IMR-90 (cell line): ENCODE measurements at regions not wholly inside any gene's neighbourhood (a gene's known extent, or its start where the extent isn't known, plus 50 kb on each side); places are given as distances from the start of the nearest gene placed in this dataset.

Source experiments
- ATAC-seq: fragments of 200-7000 bp; cut with Tn5 transposase; 2 replicates; pipeline ENCODE4 v1.9.1; 2020; ENCODE audit warnings: low read depth, mild to moderate bottlenecking, moderate library complexity
- BruUV-seq: library from RNA; stranded (reverse); fragments of 400-500 nt; replicated peaks from 2 replicates; lab custom pipeline; 2021; lab: Mats Ljungman, UMichigan
- CTCF ChIA-PET: fragments of 300-600 bp; formaldehyde crosslinking; extraction: SDS; loops from one replicate; lab custom pipeline; 2021; ENCODE audit warnings: antibody characterized with exemption; lab: Yijun Ruan, JAX
- POLR2A ChIA-PET: fragments of 300-600 bp; sonication (Branson Sonifier 250); formaldehyde crosslinking; loops from one replicate; lab custom pipeline; 2022; ENCODE audit warnings: antibody characterized with exemption; ENCODE audit not compliant: unreplicated experiment; lab: Charles Lee
- DNase-seq: peaks from one replicate; pipeline ENCODE4 v3.0.0; 2013
- H2AFZ ChIP-seq: replicated peaks from 2 replicates; pipeline ENCODE3; 2013; ENCODE audit warnings: low read length, mild to moderate bottlenecking; ENCODE audit not compliant: poor library complexity
- H2AK5ac ChIP-seq: 2 replicates; pipeline ENCODE4 v1.6.1; 2013; ENCODE audit warnings: low read depth, low read length, inconsistent platforms
- H2AK9ac ChIP-seq: replicated peaks from 2 replicates; pipeline ENCODE3; 2013; ENCODE audit warnings: mild to moderate bottlenecking, low read depth, low read length, moderate library complexity; ENCODE audit not compliant: poor library complexity
- H2BK120ac ChIP-seq: 2 replicates; pipeline ENCODE4 v1.6.1; 2013; ENCODE audit warnings: low read depth, low read length, inconsistent platforms
- H2BK15ac ChIP-seq: 3 replicates; pipeline ENCODE4 v1.6.1; 2013; ENCODE audit warnings: low read depth, low read length, inconsistent platforms
- H2BK20ac ChIP-seq: 2 replicates; pipeline ENCODE4 v1.6.1; 2013; ENCODE audit warnings: low read depth, mild to moderate bottlenecking, inconsistent platforms, low read length, moderate library complexity
- H2BK5ac ChIP-seq: 2 replicates; pipeline ENCODE4 v1.6.1; 2013; ENCODE audit warnings: mild to moderate bottlenecking, low read depth, low read length, inconsistent platforms; ENCODE audit not compliant: poor library complexity, severe bottlenecking
- H3K14ac ChIP-seq: replicated peaks from 2 replicates; pipeline ENCODE4 v1.6.1; 2013; ENCODE audit warnings: low read depth, low read length, inconsistent platforms
- H3K18ac ChIP-seq: 2 replicates; pipeline ENCODE4 v1.6.1; 2013; ENCODE audit warnings: low read depth, low read length, control low read depth
- H3K23ac ChIP-seq: 2 replicates; pipeline ENCODE4 v1.6.1; 2013; ENCODE audit warnings: low read depth, low read length, inconsistent platforms
- H3K27ac ChIP-seq: 2 replicates; pipeline ENCODE4 v1.5.1; 2013; ENCODE audit warnings: mild to moderate bottlenecking, control low read depth, low read length; ENCODE audit not compliant: insufficient read depth
- H3K27me3 ChIP-seq: 2 replicates; pipeline ENCODE4 v1.6.1; 2013; ENCODE audit warnings: low read length; ENCODE audit not compliant: control insufficient read depth, insufficient read depth
- H3K36me3 ChIP-seq: 2 replicates; pipeline ENCODE4 v1.6.1; 2013; ENCODE audit warnings: low read length, mixed read lengths; ENCODE audit not compliant: control insufficient read depth, insufficient read depth
- H3K4ac ChIP-seq: 2 replicates; pipeline ENCODE4 v1.6.1; 2013; ENCODE audit warnings: low read depth, low read length, inconsistent platforms
- H3K4me1 ChIP-seq: 2 replicates; pipeline ENCODE4 v1.6.1; 2013; ENCODE audit warnings: low read length, mixed read lengths; ENCODE audit not compliant: control insufficient read depth, insufficient read depth
- H3K4me2 ChIP-seq: 2 replicates; pipeline ENCODE4 v1.6.1; 2013; ENCODE audit warnings: low read depth, mild to moderate bottlenecking, control low read depth, low read length, moderate library complexity
- H3K4me3 ChIP-seq: 2 replicates; pipeline ENCODE4 v1.5.1; 2013; ENCODE audit warnings: low read depth, mild to moderate bottlenecking, control low read depth, low read length, moderate library complexity; ENCODE audit not compliant: insufficient read depth
- H3K56ac ChIP-seq: 2 replicates; pipeline ENCODE4 v1.6.1; 2013; ENCODE audit warnings: low read length, inconsistent platforms; ENCODE audit not compliant: insufficient read depth; ENCODE audit errors: extremely low read depth
- H3K79me1 ChIP-seq, 2 experiments: 2 replicates each; pipeline ENCODE4 v1.6.1; 2013; ENCODE audit warnings: low read length in 2 of 2, inconsistent platforms in 1 of 2, low read depth in 1 of 2
- H3K9ac ChIP-seq: 2 replicates; pipeline ENCODE4 v1.6.1; 2013; ENCODE audit warnings: low read depth, low read length, control low read depth
- H3K9me1 ChIP-seq: 2 replicates; pipeline ENCODE4 v1.6.1; 2013; ENCODE audit warnings: low read length, inconsistent platforms; ENCODE audit not compliant: insufficient read depth
- H3K9me3 ChIP-seq: 2 replicates; pipeline ENCODE4 v1.6.1; 2013; ENCODE audit warnings: low read length; ENCODE audit not compliant: control insufficient read depth, insufficient read depth
- H4K20me1 ChIP-seq: 2 replicates; pipeline ENCODE4 v1.6.1; 2013; ENCODE audit warnings: low read length, inconsistent platforms; ENCODE audit not compliant: insufficient read depth
- H4K5ac ChIP-seq: 2 replicates; pipeline ENCODE4 v1.6.1; 2013; ENCODE audit warnings: mild to moderate bottlenecking, low read depth, low read length, control low read depth
- H4K8ac ChIP-seq, 2 experiments: 2 replicates each; pipeline ENCODE4 v1.6.1; 2013; ENCODE audit warnings: low read depth in 2 of 2, low read length in 2 of 2, control low read depth in 1 of 2, inconsistent platforms in 1 of 2
- H4K91ac ChIP-seq: 2 replicates; pipeline ENCODE4 v1.6.1; 2013; ENCODE audit warnings: low read depth, low read length, inconsistent platforms; ENCODE audit not compliant: insufficient read depth
- BHLHE40 ChIP-seq: fragments of 150-350 bp; IDR thresholded peaks from 2 replicates; pipeline ENCODE4 v1.6.1; 2016; ENCODE audit warnings: mild to moderate bottlenecking, low read depth, low read length
- CEBPB ChIP-seq: IDR thresholded peaks from 2 replicates; pipeline ENCODE4 v1.6.1; 2012; ENCODE audit warnings: low read depth, low read length, improper control_type of control experiment
- CHD1 ChIP-seq: IDR thresholded peaks from 2 replicates; pipeline ENCODE4 v1.6.1; 2012; ENCODE audit warnings: low read depth, low read length, improper control_type of control experiment
- CTCF ChIP-seq: conservative IDR thresholded peaks from 2 replicates; pipeline ENCODE4 v1.5.1; 2012; ENCODE audit warnings: mild to moderate bottlenecking, low read depth, low read length, improper control_type of control experiment
- ELK1 ChIP-seq: fragments of 150-350 bp; IDR thresholded peaks from 2 replicates; pipeline ENCODE4 v1.6.1; 2016; ENCODE audit warnings: low read depth, mild to moderate bottlenecking, low read length, moderate library complexity, borderline replicate concordance
- MAFK ChIP-seq: IDR thresholded peaks from 2 replicates; pipeline ENCODE4 v1.6.1; 2012; ENCODE audit warnings: low read depth, low read length, improper control_type of control experiment
- MXI1 ChIP-seq: IDR thresholded peaks from 2 replicates; pipeline ENCODE4 v1.6.1; 2012; ENCODE audit warnings: low read depth, mild to moderate bottlenecking, low read length, moderate library complexity, borderline replicate concordance
- NFE2L2 ChIP-seq: fragments of 150-350 bp; IDR thresholded peaks from 2 replicates; pipeline ENCODE4 v1.6.1; 2016; ENCODE audit warnings: low read depth, mild to moderate bottlenecking, low read length
- RAD21 ChIP-seq: IDR thresholded peaks from 2 replicates; pipeline ENCODE4 v1.6.1; 2012; ENCODE audit warnings: low read length, improper control_type of control experiment
- RCOR1 ChIP-seq: IDR thresholded peaks from 2 replicates; pipeline ENCODE4 v1.6.1; 2012; ENCODE audit warnings: mild to moderate bottlenecking, low read length, improper control_type of control experiment; ENCODE audit not compliant: insufficient replicate concordance
- RFX5 ChIP-seq: IDR thresholded peaks from 2 replicates; pipeline ENCODE4 v1.8.0; 2012; ENCODE audit warnings: low read depth, mild to moderate bottlenecking, low read length, moderate library complexity
- USF2 ChIP-seq: fragments of 150-350 bp; IDR thresholded peaks from 2 replicates; pipeline ENCODE4 v1.6.1; 2017; ENCODE audit warnings: mild to moderate bottlenecking, antibody characterized with exemption, low read length, low read depth
- WGBS, 2 experiments: methylation state at CpG; one replicate each; pipeline versions ENCODE4 v1.1.5 to v1.1.7; 2013; ENCODE audit warnings: missing lambda C conversion rate in 2 of 2; ENCODE audit not compliant: insufficient read length in 1 of 2; ENCODE audit errors: extremely low coverage in 2 of 2; 5-methylcytosine and 5-hydroxymethylcytosine counted together
- dilution Hi-C: fragments of 300-500 bp; cut with HindIII; formaldehyde crosslinking; loops from one replicate; pipeline ENCODE4 v1.14.3; 2018; ENCODE audit warnings: low sequenced_read_pairs; ENCODE audit not compliant: unreplicated experiment
- in situ Hi-C: fragments of 300-500 bp; cut with MboI; formaldehyde crosslinking; loops from 3 replicates; pipeline ENCODE4 v1.14.3; 2019; ENCODE audit warnings: low sequenced_read_pairs, inconsistent platforms, mixed read lengths
- intact Hi-C: fragments of 100-400 bp; cut with micrococcal nuclease; formaldehyde crosslinking; loops from 2 replicates; pipeline ENCODE4 v1.10.0; 2022

- Histone ChIP-seq H4K91ac (no peak overlapping the region), H3K4me2 (no peak overlapping the region), H3K9ac (no peak overlapping the region), H3K56ac (no peak overlapping the region), H3K4me1 (no peaks in the 10 kb centered on the region), H4K8ac (no peak overlapping the region), H3K79me1 (no peaks in the 10 kb centered on the region), H2AK9ac (no peak overlapping the region), H3K27me3 (no peaks in the 10 kb centered on the region), H3K18ac (no peak overlapping the region), H3K4ac (no peak overlapping the region), H4K20me1 (no peaks in the 10 kb centered on the region), H3K4me3 (no peak overlapping the region), H3K23ac (no peak overlapping the region), H3K9me1 (no peaks in the 10 kb centered on the region), H3K14ac (no peak overlapping the region), H3K36me3 (no peaks in the 10 kb centered on the region), H3K27ac (no peak overlapping the region), H4K5ac (no peak overlapping the region), H2BK15ac (no peak overlapping the region), H2BK5ac (no peak overlapping the region), H2BK120ac (no peak overlapping the region), H3K9me3 (peaks cover 5% of the 10 kb centered on the region), H2BK20ac (no peak overlapping the region), H2AK5ac (no peak overlapping the region), H2AFZ (no peak overlapping the region)
- BruUV-seq = no TSS peak
- DNase-seq = no peak
- intact Hi-C loops = no loop called here
- no CpG with 5 or more reads among the region's 3 CpGs for WGBS, 2 experiments
- no peak for TF ChIP-seq NFE2L2
- TF ChIP-seq BHLHE40 = no peak
- no peak for TF ChIP-seq RAD21
- no peak for TF ChIP-seq MAFK
- no peak for TF ChIP-seq RCOR1
- TF ChIP-seq CEBPB = no peak
- TF ChIP-seq CHD1 = no peak
- no peak for TF ChIP-seq CTCF
- no peak for TF ChIP-seq MXI1
- no peak for TF ChIP-seq USF2
- TF ChIP-seq ELK1 = no peak
- no peak for TF ChIP-seq RFX5
- POLR2A ChIA-PET = no interaction called here
- no peak for ATAC-seq
- in situ Hi-C loops = no loop called here
- CTCF ChIA-PET = no interaction called here
- dilution Hi-C loops = no loop called here
Measured at GRCh38 chr3:104168386-104168785, 1198.3 kb upstream of the ALCAM start.
